HG03108 (cell line): ENCODE measurements at regions not wholly inside any gene's neighbourhood (a gene's known extent, or its start where the extent isn't known, plus 50 kb on each side); places are given as distances from the start of the nearest gene placed in this dataset.

Experiments used
- ATAC-seq: cut with Tn5 transposase; IDR thresholded peaks from one replicate; pipeline ENCODE4 v1.9.1; 2021; ENCODE audit warnings: moderate library complexity; ENCODE audit not compliant: unreplicated experiment

DNA sequence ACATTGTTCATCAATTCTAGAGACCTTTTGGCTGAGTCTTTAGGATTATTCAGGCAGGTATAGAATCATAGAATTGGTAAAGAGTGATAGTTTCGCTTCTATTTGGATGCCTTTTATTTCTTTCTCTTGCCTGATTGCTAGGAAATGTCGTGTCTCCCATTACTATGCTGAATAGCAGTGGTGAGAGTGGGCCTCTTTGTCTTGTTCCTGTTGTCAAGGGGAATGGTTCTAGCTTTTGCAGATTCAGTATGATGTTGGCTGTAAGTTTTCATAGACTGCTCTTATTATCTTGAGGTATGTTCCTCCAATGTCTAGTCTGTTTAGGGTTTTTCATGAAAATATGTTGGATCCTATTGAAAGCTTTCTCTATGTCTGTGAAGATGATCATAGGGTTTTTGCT lies 200.2 kb upstream of the PABPC4L start:
- no peak for ATAC-seq

DNA sequence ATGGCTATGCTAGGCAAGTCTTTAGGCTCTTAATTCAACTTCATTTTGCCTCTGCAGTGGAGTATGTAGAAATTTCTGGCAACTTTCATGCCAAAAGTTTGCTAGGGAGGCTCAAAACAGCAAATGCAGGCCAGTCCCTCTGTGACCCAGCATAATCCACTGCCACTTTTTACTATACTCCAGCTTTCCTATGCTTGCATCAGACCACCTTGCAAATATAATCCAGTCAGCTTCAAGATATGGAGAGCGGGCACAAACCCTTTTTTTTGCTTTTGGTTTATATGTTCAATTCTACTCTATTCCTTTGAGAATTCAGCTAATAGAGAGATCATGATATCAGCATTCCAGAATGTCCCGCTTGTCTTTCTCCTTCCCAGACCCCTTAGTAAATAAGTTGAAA lies 192.0 kb upstream of the PABPC4L start:
- no peak for ATAC-seq

DNA sequence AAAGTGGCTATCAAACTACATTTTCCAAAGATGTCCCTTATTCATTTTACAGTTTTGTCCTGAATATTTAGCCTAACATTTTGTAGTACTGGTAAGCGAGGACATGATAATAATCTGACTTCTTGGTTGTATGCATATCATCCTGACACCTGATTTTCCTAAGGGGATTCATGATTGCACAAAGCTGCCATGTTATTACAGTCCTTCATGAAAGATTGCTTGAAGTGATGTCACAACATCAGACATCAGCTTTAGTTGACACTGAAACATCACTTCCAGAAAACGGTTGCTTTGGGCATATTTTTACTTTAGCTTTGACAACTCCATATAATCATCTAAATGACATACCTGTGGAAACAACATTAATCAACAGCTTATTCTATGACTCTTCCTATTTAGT lies 188.7 kb upstream of the PABPC4L start:
- no peak for ATAC-seq

DNA sequence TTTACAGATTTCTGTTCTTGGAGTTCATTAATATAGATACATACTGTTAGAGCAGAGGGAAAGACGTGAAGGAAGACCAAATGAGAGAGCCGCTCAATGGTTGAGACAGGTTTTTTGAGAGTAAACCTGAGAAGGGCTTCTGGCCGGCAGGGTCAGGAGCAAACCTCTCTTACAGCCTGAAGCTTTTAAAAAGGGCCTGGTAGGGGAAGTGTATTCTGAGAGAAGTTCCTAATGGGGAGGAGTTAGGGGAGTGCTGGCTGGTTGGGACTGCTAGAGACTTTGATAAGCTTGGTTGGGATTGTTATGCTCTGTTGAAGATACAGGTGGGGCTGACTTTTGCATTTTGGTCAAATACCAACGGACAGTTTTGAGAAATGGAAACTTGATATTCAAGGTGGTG lies 186.8 kb upstream of the PABPC4L start:
- no peak for ATAC-seq

DNA sequence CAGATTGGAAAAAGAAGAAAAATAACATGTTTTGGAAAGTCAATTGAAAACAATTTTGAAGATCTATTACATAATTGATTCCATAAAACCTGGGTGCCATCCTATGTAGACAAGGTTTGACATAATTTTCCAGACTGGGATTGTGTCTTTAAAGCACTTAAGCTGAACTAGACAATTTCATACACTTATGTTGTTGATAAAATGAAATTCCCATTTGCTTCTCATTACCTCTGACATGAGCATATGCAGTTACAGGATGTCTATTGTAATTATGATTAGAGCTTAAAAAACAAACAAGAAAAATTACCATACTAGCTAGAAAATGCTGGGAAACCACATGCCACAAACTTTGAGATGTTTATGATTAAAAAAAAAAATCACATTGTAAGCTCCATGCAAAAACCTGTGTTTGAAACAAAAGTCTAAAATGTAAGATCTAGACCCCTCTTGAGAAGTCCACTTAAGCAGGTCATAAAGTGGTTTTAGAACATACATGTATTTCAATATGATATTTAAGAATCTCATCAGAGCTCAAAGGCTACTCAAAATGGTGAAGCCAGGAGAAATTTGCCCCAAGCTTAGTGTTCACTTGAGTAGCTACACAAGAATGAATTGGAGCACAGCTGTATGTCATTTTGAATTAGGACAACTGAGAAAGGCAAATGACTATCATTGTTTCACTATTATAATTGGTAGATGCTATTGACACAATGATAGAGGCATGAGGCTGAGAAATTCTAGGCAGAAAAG lies 181.1 kb upstream of the PABPC4L start:
- no peak for ATAC-seq

DNA sequence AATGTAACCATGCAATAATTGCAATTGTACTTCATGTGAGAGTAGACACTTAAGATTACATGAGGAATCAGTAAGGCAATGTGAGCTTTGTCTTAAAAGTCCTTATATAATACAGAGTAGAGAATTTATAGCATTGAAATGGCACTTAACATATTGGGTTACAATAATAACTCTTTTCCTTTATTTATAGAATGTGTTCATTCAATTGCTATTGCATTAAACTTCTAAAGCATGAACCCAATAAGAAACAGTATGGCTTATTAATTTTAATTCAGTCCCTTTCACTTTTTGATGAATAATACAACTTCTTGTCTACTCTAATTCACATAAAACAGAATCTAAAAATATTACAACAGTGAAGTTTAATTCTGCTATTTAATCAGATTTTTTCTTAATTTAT lies 174.2 kb upstream of the PABPC4L start:
- no peak for ATAC-seq

DNA sequence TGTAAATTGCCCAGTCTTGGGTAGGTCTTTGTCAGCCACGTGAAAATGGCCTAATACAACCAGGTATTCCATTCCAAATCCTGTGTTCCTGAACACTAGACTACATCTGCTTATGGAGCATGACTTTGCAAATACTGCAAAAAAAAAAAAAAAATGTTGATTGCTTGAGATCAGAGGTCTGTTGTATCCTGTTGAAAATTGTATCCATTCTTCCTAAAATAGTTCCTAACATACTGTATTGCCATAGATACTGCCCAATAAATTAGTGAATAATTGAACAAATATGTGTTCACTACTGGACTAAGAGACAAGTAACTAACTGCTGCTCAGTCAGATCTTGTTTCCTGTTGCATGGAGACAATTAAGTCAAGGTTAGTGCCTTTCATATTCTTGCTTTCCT lies 164.3 kb upstream of the PABPC4L start:
- ATAC-seq, result no peak

DNA sequence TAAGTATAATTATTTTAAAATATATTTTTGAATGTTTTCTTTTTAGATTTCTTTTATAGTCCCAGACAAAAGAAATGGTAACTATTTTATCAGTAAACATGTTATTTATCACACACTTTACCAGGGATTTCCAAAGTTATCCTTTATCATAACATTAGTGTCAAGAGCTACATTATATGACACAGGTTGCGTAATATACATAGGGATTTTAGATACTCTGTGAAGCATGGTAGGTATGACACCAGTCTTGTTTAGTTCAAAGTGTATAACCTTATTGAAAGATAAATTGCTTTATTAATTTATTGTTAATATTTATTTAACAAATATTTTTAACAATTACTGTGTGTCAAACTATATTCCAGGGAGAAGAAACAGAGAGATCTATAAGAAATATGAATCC lies 163.3 kb upstream of the PABPC4L start:
- no peak for ATAC-seq

DNA sequence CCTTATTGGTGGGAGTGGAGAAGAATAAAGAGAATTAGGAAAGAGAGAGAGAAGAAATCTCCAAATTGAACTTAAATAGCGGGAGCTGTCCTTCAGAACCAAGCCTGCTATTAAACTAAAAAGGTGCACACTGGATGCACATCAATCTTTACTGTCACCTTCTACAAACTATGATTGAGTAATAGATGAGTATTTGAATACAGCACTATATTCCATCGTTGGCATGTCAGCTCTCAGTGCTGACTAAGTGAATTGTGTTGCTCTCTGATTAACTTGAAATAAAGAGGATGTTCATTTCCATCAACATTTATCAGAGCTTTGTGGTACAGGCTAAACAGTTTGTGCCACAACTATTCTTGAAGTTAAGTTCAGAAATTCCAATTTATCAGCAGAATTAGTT lies 143.7 kb upstream of the PABPC4L start:
- no peak for ATAC-seq

DNA sequence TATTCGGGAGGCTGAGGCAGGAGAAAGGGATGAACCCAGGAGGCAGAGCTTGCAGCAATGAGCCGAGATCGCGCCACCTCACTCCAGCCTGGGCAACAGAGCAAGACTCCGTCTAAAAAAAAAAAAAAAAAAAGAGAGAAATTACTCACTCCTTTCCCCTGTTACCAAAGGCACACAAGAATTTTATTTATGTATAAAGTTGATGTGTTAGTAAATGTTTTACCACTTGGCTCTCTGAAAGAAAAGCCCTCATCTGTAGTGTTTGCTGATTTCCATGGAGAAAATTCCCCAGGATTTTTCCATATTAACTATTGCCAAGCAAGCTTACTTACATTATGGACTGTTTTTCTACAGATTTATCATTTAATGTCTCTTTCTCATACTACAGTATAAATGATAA lies 142.1 kb upstream of the PABPC4L start:
- no peak for ATAC-seq

DNA sequence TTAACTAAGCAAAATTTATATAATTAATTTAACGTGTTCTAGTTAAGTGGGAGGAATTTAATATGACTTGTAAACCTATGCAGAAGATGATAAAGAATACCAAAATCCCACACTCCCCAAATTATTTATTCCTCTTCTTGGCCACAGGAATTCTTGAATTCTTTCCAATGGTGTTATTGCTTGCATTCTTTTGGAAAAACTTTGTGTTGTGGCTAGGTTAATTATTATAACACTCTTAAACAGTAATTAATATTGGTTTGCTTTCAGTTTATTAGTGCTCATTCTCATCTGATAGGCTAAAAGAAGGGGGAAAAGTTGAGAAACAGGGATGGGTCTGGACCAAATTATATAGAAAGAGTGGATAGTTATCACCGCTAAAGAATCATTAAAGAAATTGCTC lies 141.5 kb upstream of the PABPC4L start:
- no peak for ATAC-seq

DNA sequence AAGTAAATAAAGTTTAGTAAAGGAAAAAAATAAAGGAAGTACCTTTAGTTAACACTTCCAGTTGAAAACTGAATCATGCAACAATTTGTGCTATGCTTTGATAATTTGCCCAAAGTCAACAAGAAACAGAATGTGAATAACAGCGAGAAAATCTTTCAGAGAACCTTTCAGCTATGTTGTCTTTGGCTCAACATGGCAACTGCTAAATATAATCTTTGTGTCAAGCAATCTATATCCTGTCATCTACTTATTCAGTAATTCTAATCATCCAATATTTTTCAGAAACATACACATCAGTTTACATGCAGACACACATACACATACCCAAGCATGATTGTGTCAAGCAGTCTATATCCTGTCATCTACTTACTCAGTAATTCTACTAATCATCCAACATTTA lies 136.0 kb upstream of the PABPC4L start:
- ATAC-seq, result no peak

DNA sequence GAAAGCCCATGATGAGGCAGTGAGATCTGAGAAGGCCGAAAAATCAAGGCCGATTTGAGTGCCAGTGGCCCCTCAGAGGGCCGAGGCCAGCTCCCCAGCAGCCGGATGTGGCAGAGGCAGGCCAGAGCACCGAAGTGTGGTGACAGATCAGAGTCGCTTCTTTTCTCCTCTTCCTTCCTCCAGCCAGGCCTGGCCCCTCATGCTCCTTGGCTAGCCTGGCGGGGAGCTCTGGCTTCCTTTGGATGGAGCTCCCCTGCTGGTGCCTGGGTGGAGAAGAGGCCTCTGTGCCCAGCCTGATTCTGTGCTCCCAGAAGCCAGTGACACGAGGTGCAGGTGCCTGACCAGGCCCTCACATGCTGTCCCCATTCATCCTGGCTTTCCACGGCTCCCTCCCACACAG lies 127.2 kb upstream of the PABPC4L start:
- ATAC-seq, result no peak

DNA sequence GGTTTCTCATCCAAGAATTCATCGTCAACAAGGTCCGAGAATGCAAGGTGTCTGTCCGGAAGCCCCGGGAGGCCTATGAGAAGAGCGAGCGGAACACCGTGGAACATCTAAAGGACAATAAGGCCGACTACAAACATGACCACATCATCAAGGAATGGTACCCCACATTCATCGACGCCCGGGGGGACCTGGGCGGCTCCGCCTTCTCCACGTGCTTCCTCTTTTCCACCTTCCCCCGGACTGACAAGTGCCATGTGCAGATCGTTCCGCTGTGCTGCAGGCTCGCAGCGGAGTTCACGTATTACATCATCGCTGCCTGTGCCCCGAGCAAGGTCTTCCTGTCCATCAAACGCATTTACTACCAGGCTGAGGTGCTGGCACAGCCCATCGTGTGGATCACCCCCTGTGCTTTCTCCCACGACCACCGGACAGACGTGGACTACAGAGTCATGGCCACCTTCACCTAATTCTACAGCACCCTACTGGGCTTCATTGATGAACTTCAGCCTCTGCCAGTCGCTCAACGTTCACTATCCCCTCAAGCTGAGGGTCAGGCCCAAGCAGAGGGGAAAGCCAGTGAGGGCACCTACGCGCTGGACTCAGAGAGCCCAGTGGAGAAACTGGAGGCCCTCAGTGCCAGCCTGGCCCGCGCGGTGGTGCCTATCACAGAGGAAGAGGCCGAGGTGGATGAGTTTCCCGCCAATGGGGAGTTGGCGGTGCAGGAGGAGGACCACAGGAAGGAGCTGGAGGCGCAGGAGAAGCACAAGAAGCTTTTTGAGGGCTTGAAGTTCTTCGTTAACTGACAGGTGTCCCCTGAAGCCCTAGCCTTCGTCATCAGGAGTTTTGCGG lies 125.9 kb upstream of the PABPC4L start:
- no peak for ATAC-seq

DNA sequence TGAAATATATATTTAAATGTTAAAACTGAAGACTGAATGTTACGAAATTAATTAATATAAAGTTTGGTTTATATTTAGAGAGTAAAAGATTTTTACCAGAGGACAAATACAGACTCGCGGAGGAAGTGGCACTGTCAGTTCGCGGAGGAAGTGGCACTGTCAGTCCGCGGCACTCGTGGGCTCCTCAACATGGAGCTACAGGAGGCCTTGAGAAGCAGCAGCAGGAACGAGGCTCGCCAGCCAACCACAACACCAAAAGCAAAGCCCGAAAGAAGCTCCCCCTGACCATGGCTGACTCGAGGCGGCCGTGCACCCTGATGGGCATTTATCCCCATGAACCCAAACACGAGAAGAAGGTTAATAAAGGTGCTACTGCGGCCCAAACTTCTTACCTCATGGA lies 125.3 kb upstream of the PABPC4L start:
- no peak for ATAC-seq

DNA sequence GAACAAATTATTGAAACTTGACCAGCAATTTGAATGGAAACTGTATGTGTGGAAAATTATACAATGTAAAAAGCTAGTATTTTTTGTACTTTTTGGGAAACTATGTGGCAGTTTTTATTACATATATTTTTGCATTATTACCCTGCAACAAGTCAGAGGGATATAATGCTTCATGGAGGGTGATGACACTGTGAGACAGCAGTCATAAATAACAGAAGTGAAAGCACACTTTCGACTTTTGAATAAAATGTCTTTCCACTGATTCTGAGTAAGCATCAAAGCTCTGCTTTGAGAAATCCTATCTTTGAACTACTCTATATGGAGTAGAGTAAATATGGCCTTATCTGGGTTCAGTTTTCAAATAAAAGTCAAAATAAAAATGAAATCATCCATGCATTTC lies 122.6 kb upstream of the PABPC4L start:
- ATAC-seq, result no peak

DNA sequence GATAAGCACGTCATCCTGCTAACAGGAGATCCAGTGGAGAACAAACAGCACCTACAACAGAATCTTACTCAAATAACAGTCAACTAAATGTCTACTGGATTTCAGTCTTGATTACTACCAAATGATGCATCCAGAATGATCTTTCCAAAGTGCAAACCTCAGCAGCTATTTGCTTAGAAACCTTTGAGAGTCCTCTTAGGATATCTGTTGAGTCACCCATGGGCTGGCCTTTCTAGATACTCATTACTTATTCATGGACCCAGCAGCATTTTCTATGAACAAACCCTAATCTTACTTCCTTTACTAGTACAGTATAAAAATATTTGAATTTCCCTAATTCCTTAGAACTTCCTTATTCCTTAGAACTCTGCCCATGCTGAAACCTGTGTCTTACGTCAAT lies 118.5 kb upstream of the PABPC4L start:
- no peak for ATAC-seq

DNA sequence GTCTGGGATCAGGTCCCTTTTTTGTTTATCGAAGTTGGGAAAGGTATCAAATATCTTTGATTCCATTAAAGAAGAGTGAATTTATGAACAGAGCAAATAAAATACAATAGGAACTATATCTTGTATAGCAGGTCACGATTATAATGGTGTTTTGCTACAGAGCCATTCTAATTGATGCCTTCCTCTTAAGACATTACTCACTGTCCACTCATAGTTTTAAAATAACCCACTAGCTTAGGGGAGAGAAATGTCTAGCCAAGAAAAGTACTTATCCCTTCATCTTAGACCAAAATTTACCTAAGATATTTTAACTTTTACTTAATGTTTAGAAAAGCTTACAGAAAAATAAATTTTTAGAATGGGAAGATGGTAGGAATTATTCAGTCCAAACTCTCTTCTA lies 112.0 kb upstream of the PABPC4L start:
- no peak for ATAC-seq

DNA sequence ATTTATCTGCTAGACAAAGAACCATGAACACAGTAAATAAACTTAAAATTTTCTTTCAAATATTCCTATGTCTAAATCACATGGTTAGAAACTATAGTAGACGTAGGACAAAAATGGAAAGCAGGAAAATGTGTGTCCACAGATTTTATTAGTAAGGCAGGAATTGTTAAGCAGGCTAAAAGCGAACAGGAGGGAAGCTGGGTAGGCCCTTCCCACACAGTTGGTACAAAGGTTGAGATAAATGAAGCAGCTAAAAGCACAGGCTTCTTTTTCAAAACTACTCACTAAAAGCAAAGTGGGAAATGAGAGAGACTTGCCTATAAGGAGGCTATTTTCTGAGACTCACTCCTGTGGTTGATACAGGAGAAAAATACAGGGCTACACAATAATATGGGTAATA lies 108.1 kb upstream of the PABPC4L start:
- ATAC-seq, result no peak

DNA sequence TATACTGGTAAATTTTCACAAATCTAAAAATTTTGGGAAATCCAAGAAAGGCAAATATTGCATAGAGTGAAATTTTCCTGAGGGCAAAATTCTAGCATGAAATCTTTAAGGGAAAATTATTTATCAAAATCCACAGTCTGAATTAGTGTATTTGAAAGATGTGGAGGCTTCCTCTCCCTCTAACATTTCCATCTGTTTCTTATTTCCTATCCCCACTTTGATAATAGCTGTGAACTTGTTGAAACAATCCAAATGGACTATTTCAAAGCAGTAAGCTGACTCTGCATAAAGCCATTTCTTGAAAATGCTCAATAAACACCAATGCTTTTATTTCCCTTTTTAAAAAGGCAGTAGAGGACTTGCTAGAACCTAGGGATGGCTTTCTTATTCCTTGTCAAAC lies 107.3 kb upstream of the PABPC4L start:
- ATAC-seq, result no peak

DNA sequence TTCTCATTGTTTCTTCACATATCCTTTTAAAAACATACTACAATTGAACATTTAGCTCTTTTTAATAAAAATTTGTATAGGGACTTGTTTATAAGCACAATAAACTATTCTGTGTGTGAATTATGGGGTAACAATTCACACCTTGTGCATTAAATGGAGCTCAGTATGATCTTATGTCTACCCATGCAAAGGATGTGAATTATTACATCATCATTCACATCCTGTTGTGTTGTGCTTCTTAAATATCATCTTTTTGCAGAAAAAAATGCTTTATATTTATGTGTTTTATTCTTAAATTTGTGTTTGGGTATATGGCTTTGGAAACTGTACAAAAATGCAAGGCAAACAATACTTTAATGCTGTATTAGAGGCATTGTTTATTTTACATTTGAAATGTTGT lies 96.7 kb upstream of the PABPC4L start:
- ATAC-seq, result no peak

DNA sequence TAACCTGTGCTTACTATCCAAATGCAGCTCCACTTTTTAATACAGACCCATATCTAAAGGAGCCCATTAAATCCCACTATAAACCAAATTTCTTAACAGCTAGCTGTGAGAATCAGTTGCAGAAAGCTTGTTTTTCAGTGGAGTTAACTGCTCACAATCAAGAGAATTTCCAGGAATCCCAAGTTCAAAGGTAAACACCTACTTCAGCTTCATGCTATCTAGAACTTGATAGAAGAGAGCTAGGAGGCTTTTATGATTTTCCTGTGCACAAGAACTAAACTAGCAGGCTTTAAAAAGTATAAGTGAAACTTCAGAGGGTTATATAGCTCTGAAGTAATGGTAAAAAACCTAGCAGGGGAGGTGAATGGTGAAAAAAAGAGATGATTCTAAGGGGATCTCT lies 96.2 kb upstream of the PABPC4L start:
- ATAC-seq, result no peak

DNA sequence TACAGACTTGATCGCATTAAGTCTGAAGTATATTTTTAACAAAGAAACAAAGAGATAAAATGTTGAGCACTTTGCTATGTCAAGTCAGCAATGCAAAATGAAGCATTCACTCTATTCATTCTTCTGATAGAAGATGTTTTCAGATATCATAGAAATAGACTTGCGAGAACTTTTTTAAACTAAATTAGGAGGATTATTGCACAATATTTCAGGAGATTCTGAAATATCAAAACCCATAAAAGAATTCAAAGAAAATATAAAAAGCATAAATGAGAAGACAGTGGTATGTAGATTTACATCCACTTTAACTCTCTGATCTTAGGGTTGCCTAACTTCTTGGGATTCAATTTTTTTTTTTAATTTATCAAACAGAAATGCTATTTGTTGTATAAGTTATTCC lies 81.1 kb upstream of the PABPC4L start:
- no peak for ATAC-seq
